Stimulated activated naive CD8-positive, alpha-beta T cell treated with anti-CD3 and anti-CD28 coated beads, Interleukin-15, Interleukin-2, amounts not matched to agents 100 ng/mL and 50 ng/mL, for 24 hours (primary cell): ENCODE measurements at regions not wholly inside any gene's neighbourhood (a gene's known extent, or its start where the extent isn't known, plus 50 kb on each side); places are given as distances from the start of the nearest gene placed in this dataset.

Source experiments
- H3K27ac Mint-ChIP-seq: one replicate; pipeline ENCODE4 v1.8.0; 2021; ENCODE audit warnings: mild to moderate bottlenecking, mixed read lengths
- H3K27me3 Mint-ChIP-seq: one replicate; pipeline ENCODE4 v1.8.0; 2021; ENCODE audit warnings: mixed read lengths
- H3K36me3 Mint-ChIP-seq: one replicate; pipeline ENCODE4 v1.8.0; 2021; ENCODE audit warnings: low read depth, mixed read lengths
- H3K4me1 Mint-ChIP-seq: one replicate; pipeline ENCODE4 v1.8.0; 2021; ENCODE audit warnings: low read depth, mixed read lengths
- H3K4me3 Mint-ChIP-seq: one replicate; pipeline ENCODE4 v1.8.0; 2021; ENCODE audit warnings: mild to moderate bottlenecking, mixed read lengths
- H3K9me3 Mint-ChIP-seq: one replicate; pipeline ENCODE4 v1.8.0; 2021; ENCODE audit warnings: mixed read lengths

GRCh38 chr6:139654309-139654708, 279.9 kb upstream of the CITED2 start:
- no peak overlapping the region for H3K27ac Mint-ChIP-seq
- H3K9me3 Mint-ChIP-seq, result no peaks in the 10 kb centered on the region
- no peaks in the 10 kb centered on the region for H3K36me3 Mint-ChIP-seq
- H3K4me1 Mint-ChIP-seq, result no peaks in the 10 kb centered on the region
- no peak overlapping the region for H3K4me3 Mint-ChIP-seq
- H3K27me3 Mint-ChIP-seq, result no peaks in the 10 kb centered on the region

GRCh38 chr6:139653111-139653510, 278.7 kb upstream of the CITED2 start:
- Mint-ChIP-seq H3K27me3 (no peaks in the 10 kb centered on the region), H3K9me3 (no peaks in the 10 kb centered on the region), H3K27ac (no peak overlapping the region), H3K4me3 (no peak overlapping the region), H3K36me3 (no peaks in the 10 kb centered on the region), H3K4me1 (no peaks in the 10 kb centered on the region)

- Mint-ChIP-seq H3K27me3 (no peaks in the 10 kb centered on the region), H3K4me1 (no peaks in the 10 kb centered on the region), H3K9me3 (no peaks in the 10 kb centered on the region), H3K4me3 (no peak overlapping the region), H3K36me3 (no peaks in the 10 kb centered on the region), H3K27ac (no peak overlapping the region)
These were observed 276.5 kb upstream of the CITED2 start for GRCh38 chr6:139650941-139651340.

GRCh38 chr6:139649732-139650131, 275.3 kb upstream of the CITED2 start:
- Mint-ChIP-seq H3K27me3 (no peaks in the 10 kb centered on the region), H3K9me3 (no peaks in the 10 kb centered on the region), H3K4me1 (no peaks in the 10 kb centered on the region), H3K4me3 (no peak overlapping the region), H3K27ac (no peak overlapping the region), H3K36me3 (no peaks in the 10 kb centered on the region)

- H3K36me3 Mint-ChIP-seq, result no peaks in the 10 kb centered on the region
- no peaks in the 10 kb centered on the region for H3K9me3 Mint-ChIP-seq
- peaks cover 1% of the 10 kb centered on the region for H3K27me3 Mint-ChIP-seq
- no peaks in the 10 kb centered on the region for H3K4me1 Mint-ChIP-seq
- no peak overlapping the region for H3K4me3 Mint-ChIP-seq
- no peak overlapping the region for H3K27ac Mint-ChIP-seq
These were observed 274.7 kb upstream of the CITED2 start for GRCh38 chr6:139649128-139649527.

GRCh38 chr6:139648430-139649000, 274.1 kb upstream of the CITED2 start:
- no peaks in the 10 kb centered on the region for H3K36me3 Mint-ChIP-seq
- no peak overlapping the region for H3K27ac Mint-ChIP-seq
- H3K9me3 Mint-ChIP-seq, result no peaks in the 10 kb centered on the region
- H3K27me3 Mint-ChIP-seq, result peaks cover 3% of the 10 kb centered on the region
- H3K4me3 Mint-ChIP-seq, result no peak overlapping the region
- H3K4me1 Mint-ChIP-seq, result no peaks in the 10 kb centered on the region

- no peaks in the 10 kb centered on the region for H3K9me3 Mint-ChIP-seq
- no peak overlapping the region for H3K27ac Mint-ChIP-seq
- H3K4me3 Mint-ChIP-seq, result no peak overlapping the region
- peaks cover 3% of the 10 kb centered on the region for H3K27me3 Mint-ChIP-seq
- H3K4me1 Mint-ChIP-seq, result no peaks in the 10 kb centered on the region
- no peaks in the 10 kb centered on the region for H3K36me3 Mint-ChIP-seq
These were observed 273.4 kb upstream of the CITED2 start for GRCh38 chr6:139647841-139648240.

GRCh38 chr6:139647016-139647415, 272.6 kb upstream of the CITED2 start:
- no peaks in the 10 kb centered on the region for H3K4me1 Mint-ChIP-seq
- H3K27me3 Mint-ChIP-seq, result peaks cover 3% of the 10 kb centered on the region
- no peak overlapping the region for H3K4me3 Mint-ChIP-seq
- H3K36me3 Mint-ChIP-seq, result no peaks in the 10 kb centered on the region
- no peak overlapping the region for H3K27ac Mint-ChIP-seq
- H3K9me3 Mint-ChIP-seq, result no peaks in the 10 kb centered on the region

- H3K27ac Mint-ChIP-seq, result no peak overlapping the region
- no peaks in the 10 kb centered on the region for H3K36me3 Mint-ChIP-seq
- H3K9me3 Mint-ChIP-seq, result no peaks in the 10 kb centered on the region
- peaks cover 11% of the 10 kb centered on the region for H3K4me1 Mint-ChIP-seq
- peaks cover 9% of the 10 kb centered on the region for H3K27me3 Mint-ChIP-seq
- no peak overlapping the region for H3K4me3 Mint-ChIP-seq
These were observed 270.4 kb upstream of the CITED2 start for GRCh38 chr6:139644821-139645220.

- no peak overlapping the region for H3K4me3 Mint-ChIP-seq
- peaks cover 9% of the 10 kb centered on the region for H3K27me3 Mint-ChIP-seq
- H3K4me1 Mint-ChIP-seq, result peaks cover 11% of the 10 kb centered on the region
- no peaks in the 10 kb centered on the region for H3K9me3 Mint-ChIP-seq
- no peaks in the 10 kb centered on the region for H3K36me3 Mint-ChIP-seq
- H3K27ac Mint-ChIP-seq, result no peak overlapping the region
These were observed 269.5 kb upstream of the CITED2 start for GRCh38 chr6:139643986-139644385.

- H3K27me3 Mint-ChIP-seq, result peaks cover 9% of the 10 kb centered on the region
- no peaks in the 10 kb centered on the region for H3K36me3 Mint-ChIP-seq
- H3K27ac Mint-ChIP-seq, result no peak overlapping the region
- peaks cover 11% of the 10 kb centered on the region for H3K4me1 Mint-ChIP-seq
- H3K4me3 Mint-ChIP-seq, result no peak overlapping the region
- no peaks in the 10 kb centered on the region for H3K9me3 Mint-ChIP-seq
These were observed 267.9 kb upstream of the CITED2 start for GRCh38 chr6:139642346-139642745.

- Mint-ChIP-seq H3K4me1 (peaks cover 11% of the 10 kb centered on the region), H3K36me3 (no peaks in the 10 kb centered on the region), H3K4me3 (no peak overlapping the region), H3K27me3 (peaks cover 12% of the 10 kb centered on the region), H3K27ac (no peak overlapping the region), H3K9me3 (no peaks in the 10 kb centered on the region)
These were observed 266.9 kb upstream of the CITED2 start for GRCh38 chr6:139641376-139641775.

GRCh38 chr6:139640921-139641320, 266.5 kb upstream of the CITED2 start:
- no peak overlapping the region for H3K27ac Mint-ChIP-seq
- peaks cover 11% of the 10 kb centered on the region for H3K4me1 Mint-ChIP-seq
- H3K4me3 Mint-ChIP-seq, result no peak overlapping the region
- H3K36me3 Mint-ChIP-seq, result no peaks in the 10 kb centered on the region
- peaks cover 13% of the 10 kb centered on the region for H3K27me3 Mint-ChIP-seq
- no peaks in the 10 kb centered on the region for H3K9me3 Mint-ChIP-seq

GRCh38 chr6:139640448-139640847, 266.0 kb upstream of the CITED2 start:
- no peak overlapping the region for H3K4me3 Mint-ChIP-seq
- no peaks in the 10 kb centered on the region for H3K36me3 Mint-ChIP-seq

GRCh38 chr6:139639507-139639906, 265.1 kb upstream of the CITED2 start:
- H3K36me3 Mint-ChIP-seq, result no peaks in the 10 kb centered on the region
- peaks cover 20% of the 10 kb centered on the region for H3K27me3 Mint-ChIP-seq
- peaks cover 11% of the 10 kb centered on the region for H3K4me1 Mint-ChIP-seq
- no peak overlapping the region for H3K4me3 Mint-ChIP-seq
- no peak overlapping the region for H3K27ac Mint-ChIP-seq
- H3K9me3 Mint-ChIP-seq, result no peaks in the 10 kb centered on the region

More at GRCh38 chr6:139640448-139640847, 266.0 kb upstream of the CITED2 start:
- Mint-ChIP-seq H3K9me3 (no peaks in the 10 kb centered on the region), H3K4me1 (peaks cover 11% of the 10 kb centered on the region), H3K27ac (no peak overlapping the region), H3K27me3 (peaks cover 13% of the 10 kb centered on the region)

GRCh38 chr6:139638179-139638941, 263.9 kb upstream of the CITED2 start:
- peaks cover 22% of the 10 kb centered on the region for H3K27me3 Mint-ChIP-seq
- no peaks in the 10 kb centered on the region for H3K9me3 Mint-ChIP-seq
- no peaks in the 10 kb centered on the region for H3K36me3 Mint-ChIP-seq
- peaks cover 11% of the 10 kb centered on the region for H3K4me1 Mint-ChIP-seq
- no peak overlapping the region for H3K27ac Mint-ChIP-seq
- H3K4me3 Mint-ChIP-seq, result no peak overlapping the region
